ENCODE measurements at regions not wholly inside any gene's neighbourhood (a gene's known extent, or its start where the extent isn't known, plus 50 kb on each side); places are given as distances from the start of the nearest gene placed in this dataset.

GRCh38 chr2:209344349-209344748, 79.5 kb upstream of the MAP2 start:
- no peak for TF ChIP-seq CTCF (IDR thresholded peaks at IDR 0.05)
- no peak for TF ChIP-seq POLR2A (IDR thresholded peaks at IDR 0.05)

Measured in esophagus squamous epithelium (tissue), 4 donors.